CD4-positive, alpha-beta T cell treated with Interleukin-4 for 1 hour (primary cell): ENCODE measurements at regions not wholly inside any gene's neighbourhood (a gene's known extent, or its start where the extent isn't known, plus 50 kb on each side); places are given as distances from the start of the nearest gene placed in this dataset.

Experiments used
- DNase-seq, 2 donors: peaks; one replicate each; pipeline ENCODE4 v3.0.0-alpha.2; 2020 to 2022

DNA sequence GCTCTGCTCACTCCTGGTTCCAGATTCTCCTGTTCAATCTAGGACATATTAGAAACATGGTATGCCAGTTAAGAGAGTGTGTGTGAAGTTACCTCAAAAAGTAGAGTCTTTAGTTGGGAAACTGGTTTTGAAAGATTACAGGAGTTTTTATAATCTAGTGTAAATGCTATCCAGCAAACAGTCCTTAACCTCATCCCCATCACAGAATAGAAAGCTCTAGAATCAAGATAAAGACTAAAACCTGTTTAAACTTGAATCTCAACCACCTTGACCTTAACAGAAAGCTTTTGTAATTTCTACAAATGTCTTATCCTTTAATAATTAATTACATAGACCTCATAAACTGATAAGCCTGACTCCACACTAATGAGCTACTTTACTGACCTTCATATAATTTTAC is 1288.7 kb upstream of the SORCS1 start:
- no peak for DNase-seq

DNA sequence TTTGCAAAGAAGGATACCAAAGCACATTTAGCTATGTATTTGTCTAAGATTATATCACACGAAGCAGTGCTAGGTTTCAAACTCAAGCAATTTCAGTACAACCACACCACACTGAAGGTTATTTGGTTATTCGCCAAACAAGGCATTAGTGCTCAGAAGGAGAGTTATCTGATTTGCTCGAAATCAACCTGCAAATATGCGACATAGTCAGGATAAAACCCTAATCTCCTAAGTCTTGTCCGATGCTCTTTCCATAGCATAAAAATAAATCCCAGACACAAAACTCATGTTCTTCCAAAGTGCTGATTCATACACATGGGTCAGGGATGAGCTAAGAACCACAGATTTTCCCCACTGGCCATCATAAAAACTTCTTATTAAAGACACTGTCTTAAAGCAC is 1288.0 kb upstream of the SORCS1 start:
- no peak for DNase-seq

DNA sequence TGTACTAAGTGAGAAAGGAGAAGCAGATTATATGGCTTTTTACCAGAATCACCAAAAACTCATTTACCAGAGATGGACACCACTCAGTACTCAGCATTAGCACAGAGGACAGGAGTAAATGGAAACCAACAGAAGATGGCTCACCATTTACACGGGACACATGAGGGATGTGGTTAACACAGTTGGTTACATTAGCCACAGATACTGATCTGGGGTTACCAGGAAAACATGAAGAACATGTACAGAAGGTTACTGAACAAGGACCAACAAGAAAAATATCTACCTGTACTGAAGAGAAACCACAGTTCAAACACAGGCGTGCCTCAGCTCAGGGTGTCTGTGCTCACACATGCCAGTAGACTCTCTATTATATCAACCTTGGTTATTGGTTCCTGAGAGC is 1285.8 kb upstream of the SORCS1 start:
- DNase-seq = no peak

DNA sequence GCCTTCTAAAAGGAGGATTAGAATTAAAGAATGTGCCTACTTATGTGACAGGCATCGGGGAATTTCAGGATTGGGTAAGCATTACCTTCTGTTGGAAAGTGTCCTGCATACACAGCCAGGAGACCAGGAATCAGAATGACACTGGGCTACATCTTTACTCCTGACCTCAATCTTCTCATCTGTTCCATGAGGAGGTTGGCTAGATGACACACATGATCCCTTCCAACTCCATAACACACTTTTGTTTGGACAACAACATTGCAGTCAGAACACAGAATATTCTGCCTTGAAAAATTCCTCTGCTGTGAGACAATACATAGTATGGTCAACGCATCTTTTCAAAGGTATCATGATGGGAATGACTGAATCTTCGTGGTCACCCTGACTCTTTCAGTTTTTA is 1281.2 kb upstream of the SORCS1 start:
- DNase-seq = no peak

DNA sequence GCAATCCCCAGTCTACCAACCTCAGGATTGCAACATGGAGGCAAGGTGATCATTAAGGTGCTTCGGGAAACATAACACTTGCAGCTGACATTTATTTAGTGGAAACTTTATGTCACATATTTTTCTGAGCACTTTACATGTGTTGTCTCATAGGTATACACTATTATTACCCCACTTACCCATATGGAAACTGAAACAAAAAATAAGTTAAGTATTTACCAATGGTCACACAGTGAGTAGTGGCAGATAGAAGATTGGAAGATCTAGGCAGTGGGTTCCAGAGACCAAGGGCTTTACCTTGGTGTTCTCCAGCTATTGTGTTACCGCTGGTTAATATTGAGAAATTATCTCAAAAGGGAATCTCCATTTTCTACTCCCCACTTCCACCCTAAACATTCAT is 1279.1 kb upstream of the SORCS1 start:
- DNase-seq = no peak

DNA sequence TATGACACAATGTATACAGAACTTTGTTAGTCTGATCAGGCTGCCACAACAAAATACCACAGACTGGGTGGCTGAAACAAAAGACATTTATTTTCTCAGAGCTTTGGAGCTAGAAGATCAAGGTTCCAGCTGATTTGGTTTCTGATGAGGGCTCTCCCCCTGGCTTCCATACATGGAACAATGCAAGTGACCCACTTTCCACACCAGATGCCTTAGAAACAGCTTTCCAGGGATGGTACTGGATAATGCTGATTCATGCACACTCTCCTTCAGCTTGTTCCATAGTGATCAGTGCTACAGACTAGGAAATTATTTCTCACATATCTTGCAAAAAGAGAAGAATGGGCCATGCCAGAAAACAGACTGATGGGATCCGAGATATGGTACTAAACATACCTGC is 1274.9 kb upstream of the SORCS1 start:
- DNase-seq = no peak

DNA sequence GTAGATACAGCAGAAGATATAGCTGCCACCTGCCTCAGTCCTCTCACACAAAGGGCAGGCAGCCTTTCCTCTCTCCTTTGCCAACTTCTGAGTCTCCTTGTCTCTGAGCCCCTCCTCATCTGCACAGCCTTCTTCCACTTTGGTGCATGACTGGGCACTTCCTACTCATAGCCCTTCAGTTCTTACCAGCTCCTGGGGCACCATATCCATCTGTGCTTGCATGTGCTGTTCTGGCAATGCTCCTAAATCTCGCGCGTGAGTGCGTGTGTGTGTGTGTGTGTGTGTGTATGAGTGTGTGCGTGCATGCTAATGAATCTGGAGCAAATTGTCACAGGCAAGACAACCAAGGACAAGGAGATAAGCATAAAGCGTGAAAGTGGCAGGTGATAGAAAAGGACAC is 1271.6 kb upstream of the SORCS1 start:
- DNase-seq = no peak

DNA sequence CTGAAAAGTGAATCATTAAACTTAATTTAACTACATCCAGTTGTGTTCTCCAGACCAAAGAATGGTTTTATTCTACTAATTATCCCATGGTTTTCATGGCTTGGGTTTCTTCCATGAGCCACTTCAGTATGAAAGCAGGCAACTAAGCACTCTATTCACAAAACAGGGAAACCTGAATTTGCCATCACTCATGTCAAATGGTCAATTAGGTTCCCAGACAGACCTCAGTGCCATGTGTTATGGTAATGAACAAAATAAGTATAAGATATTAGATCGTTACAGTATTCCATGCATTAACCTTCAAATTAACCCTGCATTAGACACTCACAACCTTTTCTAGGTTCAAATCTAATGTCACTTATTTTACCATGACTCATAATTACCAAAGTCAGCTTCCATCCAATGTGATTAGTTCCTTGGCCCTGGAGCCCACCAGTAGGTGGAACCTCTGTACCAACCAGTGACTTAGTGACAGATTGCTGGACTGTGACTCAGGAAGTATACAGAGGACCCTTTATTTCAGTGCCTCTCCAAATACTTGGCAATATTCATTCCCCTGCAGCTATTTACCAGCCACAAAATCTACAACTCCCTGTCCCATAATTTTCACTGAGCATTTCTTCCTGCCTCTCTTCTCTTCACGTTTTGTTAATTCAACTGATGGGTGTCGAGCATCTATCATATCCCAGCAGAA is 1270.2 kb upstream of the SORCS1 start:
- no peak for DNase-seq

DNA sequence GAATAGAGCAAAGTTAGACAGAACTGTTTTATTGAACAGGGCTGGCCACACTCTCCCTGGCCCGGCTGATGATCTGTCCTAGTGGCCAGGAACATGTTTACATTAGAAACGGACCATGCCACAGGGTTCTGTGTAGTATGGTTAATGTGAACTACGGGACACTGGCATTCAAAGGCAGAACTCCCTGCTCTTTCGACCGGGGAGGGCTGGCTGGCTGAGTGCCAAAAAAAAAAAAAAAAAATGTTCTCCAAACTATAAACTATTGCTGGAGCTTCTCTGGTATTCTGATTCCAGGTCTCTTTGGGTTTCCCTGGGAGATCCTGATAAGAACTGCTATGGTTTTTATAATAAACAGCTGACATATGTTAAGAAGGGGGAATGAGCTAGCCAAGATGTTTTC is 1262.6 kb upstream of the SORCS1 start:
- no peak for DNase-seq

DNA sequence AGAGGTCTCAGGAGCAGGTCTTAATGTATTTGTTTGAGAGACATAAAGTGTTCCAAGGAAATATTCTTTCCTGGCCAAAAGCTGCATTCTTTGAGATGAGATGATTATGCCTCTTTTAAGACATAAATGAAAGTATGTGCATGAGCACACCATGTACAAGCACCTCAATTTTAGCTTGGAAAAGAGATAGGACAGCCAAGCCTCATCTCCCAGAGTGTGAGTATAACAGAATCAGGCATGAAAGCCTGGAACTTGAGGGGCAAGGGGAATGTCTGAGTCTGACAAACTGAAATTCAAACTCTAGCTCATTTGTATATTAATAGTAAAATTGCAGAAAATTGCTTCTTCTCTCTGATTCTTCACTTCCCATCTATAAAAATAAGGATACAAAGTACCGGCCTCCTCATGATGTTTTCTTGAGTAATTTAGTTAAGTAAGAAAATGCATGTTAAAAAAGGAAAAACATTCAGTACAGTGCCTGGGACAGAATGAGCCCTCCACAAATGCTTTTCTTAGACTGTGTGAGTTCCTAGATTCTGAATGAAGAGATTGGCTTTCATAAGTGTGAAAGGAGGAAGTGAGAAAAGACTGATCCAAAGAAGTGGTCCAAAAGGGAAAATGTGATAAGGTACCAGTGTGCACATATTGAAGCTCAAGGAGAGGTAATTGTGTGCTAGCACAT is 1260.9 kb upstream of the SORCS1 start:
- no peak for DNase-seq

DNA sequence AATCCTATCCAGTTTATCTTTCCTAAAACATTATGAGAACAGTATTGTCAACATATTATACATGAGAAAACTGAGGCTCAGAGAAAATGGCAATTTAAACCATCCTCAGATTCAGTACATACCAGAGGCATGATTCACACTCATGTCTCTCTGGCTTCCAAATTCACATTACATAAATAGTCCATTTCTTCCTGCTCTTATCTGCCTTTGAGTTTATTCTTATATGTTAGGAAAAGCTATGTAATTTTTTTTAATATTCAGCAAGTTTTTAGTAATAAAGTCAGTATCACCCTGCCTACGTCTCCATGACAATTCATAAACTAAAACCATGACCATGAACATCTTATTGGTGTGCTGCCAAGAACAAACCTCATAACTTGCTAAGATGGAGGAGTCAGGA is 1260.2 kb upstream of the SORCS1 start:
- no peak for DNase-seq

DNA sequence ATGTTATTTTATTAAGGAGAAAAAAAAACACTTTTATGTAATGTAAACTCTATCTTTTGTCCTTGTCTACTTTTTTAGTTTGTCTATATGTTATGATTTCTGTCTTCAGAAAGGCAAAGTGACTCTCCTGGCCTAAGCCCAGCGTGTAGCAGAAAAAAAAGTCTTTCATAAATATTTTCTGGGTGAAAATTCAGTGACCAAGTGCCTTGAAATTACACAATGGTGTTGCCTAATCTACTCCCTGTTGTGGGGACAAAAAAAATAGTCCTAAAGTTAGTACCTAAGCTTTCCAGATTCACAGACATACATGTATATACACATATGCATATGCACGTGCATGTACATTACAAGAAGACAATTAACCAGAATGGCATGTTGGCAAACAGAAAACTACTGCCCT is 1257.8 kb upstream of the SORCS1 start:
- DNase-seq = no peak

DNA sequence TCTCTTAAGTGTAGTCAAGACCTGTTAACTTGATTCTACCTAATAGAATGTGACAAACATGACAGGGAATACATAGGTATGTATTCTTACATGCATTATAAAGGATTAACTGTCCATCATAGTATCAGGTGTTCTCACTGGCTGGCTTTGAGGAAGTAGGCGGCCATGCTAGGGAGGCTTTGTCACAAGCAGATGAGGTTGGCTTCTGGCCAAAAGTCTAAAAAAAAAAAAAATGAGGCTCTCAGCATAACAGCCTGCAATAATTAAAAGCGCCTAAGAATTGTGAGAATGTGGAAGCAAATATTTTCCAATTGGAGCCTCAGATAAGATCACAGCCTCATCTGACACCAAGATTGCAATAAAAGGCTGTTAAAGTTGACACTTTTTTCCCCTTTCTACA is 1256.8 kb upstream of the SORCS1 start:
- DNase-seq = no peak

DNA sequence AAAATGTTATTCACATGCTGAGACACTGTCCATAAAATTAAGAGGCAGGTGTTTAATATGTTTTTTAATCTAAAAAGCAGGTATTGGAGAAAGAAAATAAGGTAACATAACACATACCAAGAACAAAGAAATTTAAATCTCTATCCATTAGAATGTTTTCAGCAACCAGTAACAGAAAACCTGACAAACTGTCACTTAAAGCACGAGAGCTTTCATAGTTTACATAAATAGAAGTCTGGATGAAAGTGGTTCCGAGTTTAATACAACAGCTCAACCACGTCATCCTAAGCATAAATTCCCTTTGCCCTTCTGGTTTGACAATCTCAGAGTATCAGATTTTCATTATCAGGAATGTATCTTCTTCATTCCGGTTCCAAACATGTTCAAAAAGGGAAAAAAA is 1249.4 kb upstream of the SORCS1 start:
- DNase-seq = no peak

DNA sequence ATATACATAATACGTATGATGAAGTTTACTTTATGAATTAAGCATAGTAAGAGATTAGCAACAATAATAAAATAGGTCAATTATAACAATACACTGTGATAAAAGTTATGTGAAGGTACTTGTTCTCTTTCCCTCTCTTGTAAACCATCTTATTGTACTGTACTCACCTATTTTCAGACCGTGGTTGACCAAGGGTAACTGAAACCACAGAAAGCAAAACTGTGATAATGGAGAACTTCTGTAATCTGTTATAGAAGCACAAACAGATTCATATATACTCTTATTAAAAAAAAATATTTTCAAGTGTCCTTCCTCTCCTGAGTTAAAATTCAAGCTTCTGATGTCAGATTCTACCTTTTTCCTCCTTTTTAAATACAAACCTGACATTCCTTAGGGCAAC is 1247.8 kb upstream of the SORCS1 start:
- DNase-seq = no peak

DNA sequence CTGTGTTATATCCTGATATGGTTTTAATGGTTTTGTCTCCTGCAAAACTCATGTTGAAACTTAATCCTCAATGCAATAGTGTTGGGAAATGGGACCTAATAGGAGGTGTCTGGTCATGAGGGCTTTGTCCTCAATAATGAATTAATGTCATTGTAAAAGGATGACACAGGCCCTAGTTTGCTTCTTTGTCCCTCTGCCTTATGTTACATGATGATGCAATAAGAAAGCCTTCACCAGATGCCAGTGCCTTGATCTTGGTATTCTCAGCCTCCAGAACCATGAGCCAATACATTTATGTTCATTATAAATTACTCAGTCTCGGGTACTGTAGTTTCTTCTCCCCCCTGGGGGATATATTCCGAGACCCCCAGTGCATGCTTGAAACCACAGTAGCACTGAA is 1247.4 kb upstream of the SORCS1 start:
- no peak for DNase-seq

DNA sequence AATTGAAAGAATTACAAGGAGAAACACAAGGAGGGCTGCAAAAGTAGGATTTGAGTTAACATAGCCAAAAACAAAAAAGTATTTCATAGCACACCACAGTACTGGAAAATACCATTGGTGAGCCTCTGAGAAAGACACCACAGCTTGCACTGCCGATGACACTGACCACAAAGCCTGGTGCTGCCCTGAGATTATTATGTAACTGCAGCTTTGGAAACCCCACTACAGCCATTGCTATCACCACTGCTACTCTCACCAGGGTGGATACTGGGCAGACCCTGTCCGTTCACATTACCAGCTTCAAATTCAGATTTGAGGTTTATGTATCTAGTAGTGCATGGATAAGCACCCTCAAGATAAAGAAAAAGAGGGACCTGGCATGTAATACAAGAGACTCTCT is 1246.7 kb upstream of the SORCS1 start:
- DNase-seq = no peak

DNA sequence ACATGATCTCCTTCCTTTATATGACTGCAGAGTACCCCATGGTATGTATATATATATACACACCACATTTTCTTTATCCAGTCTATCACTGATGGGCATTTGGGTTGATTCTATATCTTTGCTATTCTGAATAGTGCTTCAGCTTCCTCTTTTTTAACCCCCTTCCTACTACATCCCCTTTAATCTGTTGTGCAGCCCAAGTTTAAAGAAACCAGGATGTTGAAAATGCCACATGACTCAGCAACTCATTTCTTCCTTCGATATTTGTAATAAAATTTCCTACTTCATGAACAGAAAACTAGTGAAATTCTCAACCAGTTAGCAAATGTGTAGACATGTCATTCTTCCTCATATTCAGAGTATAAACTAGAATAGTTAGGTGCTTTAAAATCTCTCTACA is 1245.7 kb upstream of the SORCS1 start:
- no peak for DNase-seq

DNA sequence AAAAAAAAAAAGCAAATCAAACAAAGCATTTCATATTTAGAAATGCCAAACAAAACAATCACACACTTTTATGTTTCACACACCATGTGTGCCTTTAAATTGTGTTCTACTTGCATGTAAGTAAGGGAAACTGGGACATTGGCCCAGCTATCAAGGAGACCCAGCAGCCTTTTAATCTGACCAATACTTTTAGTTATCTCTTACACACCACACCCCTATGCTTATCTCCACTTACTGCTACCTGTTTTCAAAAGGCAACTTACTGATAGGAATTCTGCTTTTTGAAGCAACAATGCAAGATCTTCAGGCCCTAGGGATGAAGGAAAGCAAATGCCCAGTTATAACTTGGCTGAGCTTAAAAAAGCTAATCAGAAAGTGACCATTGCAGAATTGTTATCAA is 1244.8 kb upstream of the SORCS1 start:
- no peak for DNase-seq

DNA sequence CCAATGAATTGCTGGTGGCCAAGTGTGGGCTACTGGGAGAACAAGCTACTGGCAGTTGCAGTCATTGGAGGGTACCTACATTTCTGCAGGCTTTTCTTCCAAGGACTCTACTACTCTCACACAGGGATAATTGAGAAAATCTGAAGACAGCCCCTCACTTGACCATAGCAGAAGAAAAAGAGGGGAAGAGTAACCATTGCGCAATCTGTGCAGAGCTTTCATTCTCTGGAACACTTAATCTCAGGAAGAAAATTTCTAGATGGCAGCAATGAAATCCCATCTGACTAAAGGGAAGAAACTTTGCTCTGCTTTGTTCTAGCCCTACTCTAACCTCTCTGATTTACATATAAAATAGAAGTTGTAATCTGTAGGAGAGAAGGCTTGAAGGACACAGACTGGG is 1239.6 kb upstream of the SORCS1 start:
- no peak for DNase-seq

DNA sequence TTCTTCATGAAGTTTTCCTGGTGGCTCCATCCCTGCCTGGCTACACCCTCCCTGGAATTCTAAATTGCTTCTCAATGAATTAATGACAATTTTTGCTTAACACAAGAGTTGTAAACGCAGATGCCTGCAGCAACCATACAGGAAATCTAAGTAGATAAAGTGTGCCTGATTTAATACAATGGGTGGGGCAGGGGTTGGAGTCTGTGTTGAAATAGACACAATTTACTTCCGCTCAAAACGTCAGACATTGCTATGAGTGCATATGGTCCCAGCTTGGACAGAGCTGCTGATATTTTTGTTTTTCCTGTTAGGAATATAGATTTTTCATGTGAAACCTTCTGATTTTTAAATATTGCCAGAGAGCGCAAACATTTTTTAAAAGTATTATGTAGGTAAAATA is 1235.0 kb upstream of the SORCS1 start:
- DNase-seq = no peak

DNA sequence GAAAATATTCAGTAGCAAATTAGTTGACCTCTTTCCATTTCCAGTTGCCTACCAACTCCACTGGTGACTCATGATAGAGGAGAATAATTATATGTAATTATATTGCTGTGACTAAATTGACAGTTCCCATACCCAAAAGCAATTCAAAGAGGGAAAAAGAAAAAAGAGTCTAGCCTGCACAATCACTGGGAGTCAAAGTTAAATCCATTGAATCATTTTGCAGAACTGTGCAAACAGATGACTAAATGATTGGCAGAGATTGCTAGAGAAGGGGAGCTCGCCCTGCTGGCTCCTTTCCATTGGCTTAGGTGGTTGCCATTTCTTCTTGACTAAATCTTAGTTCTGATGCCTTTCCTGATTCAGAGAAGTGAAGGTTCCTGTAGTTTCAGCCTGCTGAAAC is 1228.6 kb upstream of the SORCS1 start:
- no peak for DNase-seq

DNA sequence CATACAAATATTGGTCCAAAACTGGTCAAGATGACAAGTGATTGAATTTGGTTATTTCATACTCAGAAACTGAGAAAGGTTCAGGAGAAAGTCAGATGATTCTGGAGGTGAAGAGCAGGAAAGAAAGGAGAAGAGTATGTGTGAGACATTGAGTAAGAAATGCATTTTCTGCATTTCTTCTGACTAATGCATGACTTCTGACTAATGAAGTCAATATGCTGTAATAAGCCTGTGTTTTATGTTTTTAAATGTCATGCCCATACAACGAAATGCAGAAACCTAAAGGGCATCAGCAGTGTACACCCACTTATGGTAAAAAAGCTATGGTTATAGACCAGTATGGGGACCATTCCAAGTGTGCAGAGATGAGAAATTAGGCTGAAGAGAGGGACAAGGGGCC is 1227.8 kb upstream of the SORCS1 start:
- no peak for DNase-seq

DNA sequence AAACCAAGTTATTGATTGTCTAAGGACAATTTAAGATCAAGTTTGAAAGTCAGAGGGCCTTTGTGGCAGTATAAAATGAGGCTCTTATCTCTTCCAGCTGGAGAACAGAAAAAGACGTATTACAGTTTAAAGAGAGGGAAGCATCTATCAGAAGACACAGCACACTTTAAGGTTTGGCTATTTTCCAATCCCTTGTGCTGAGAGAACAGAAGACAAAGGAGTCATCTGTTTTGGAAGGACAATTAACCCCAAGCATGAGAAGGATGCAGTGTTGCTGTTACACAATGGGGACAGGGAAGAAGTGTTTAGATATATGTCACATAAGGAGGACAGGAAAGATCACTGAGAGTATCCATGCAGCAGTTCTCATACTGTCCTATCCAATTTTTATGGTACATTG is 1224.2 kb upstream of the SORCS1 start:
- no peak for DNase-seq

DNA sequence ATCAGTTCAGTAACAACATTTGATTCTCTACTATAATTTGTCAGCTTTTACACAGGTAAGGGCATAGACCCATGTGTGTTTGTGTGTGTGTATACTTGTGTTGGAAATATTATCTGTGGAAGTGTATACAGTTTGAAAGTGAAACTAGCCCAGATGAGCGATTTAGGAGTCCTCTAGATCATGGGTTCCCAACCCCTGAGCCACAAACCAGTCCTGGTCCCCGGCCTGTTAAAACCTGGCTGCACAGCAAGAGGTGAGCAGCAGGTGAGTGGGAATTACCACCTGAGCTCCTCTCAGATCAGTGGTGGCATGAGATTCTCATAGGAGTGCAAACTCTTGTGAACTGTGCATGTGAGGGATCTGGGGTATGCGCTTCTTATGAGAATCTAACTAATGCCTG is 1221.5 kb upstream of the SORCS1 start:
- DNase-seq = no peak
